ENCODE measurements at regions not wholly inside any gene's neighbourhood (a gene's known extent, or its start where the extent isn't known, plus 50 kb on each side); places are given as distances from the start of the nearest gene placed in this dataset.

GRCh38 chr7:16007911-16008310 is 321.4 kb upstream of the MEOX2 start:
- Mint-ChIP-seq H3K36me3 (ENCODE audit: low read depth) (peaks cover 2% of the 10 kb centered on the region; the same call in 1 of the 3 replicates), H3K4me1 (no peaks in the 10 kb centered on the region), H3K9me3 (peaks cover under 1% of the 10 kb centered on the region; the same call in 1 of the 3 replicates), H3K27ac (no peak overlapping the region), H3K27me3 (ENCODE audit: insufficient read depth, low read depth, poor library complexity) (no peaks in the 10 kb centered on the region), H3K4me3 (no peak overlapping the region)
- H3K36me3 ChIP-seq (ENCODE audit: insufficient read depth): no peaks in the 10 kb centered on the region
- no peak overlapping the region for H3K4me2 ChIP-seq
- H3K9me2 ChIP-seq (ENCODE audit: insufficient read depth): no peaks in the 10 kb centered on the region
- H3K27me3 ChIP-seq (ENCODE audit: insufficient read depth): no peaks in the 10 kb centered on the region
- no peaks in the 10 kb centered on the region for H4K20me1 ChIP-seq (replicated peaks; ENCODE audit: insufficient read depth)
- no peaks in the 10 kb centered on the region for H3K79me2 ChIP-seq (replicated peaks; ENCODE audit: insufficient read depth)
- DNase-seq (ENCODE audit: low spot score) (no peak), ATAC-seq (no peak)
- no peaks in the 10 kb centered on the region for H3K4me1 ChIP-seq (ENCODE audit: insufficient read depth)
- H3K4me3 ChIP-seq: no peak overlapping the region
- no peaks in the 10 kb centered on the region for H3F3A ChIP-seq (replicated peaks; ENCODE audit: low read depth)
- TF ChIP-seq ZNF462 (CRISPR knock-in tag; IDR thresholded peaks at IDR 0.05) (no peak), ZNF331 (CRISPR knock-in tag; IDR thresholded peaks at IDR 0.05; ENCODE audit: low read depth) (no peak)
- H3K27ac ChIP-seq (ENCODE audit: low read depth): no peak overlapping the region
- H2AFZ ChIP-seq: no peak overlapping the region

- H3K9me2 ChIP-seq (ENCODE audit: insufficient read depth): no peaks in the 10 kb centered on the region
- no peaks in the 10 kb centered on the region for H3K79me2 ChIP-seq (replicated peaks; ENCODE audit: insufficient read depth)
- no peaks in the 10 kb centered on the region for H4K20me1 ChIP-seq (replicated peaks; ENCODE audit: insufficient read depth)
- DNase-seq (ENCODE audit: low spot score): no peak
- ATAC-seq: no peak
- H3K27ac ChIP-seq (ENCODE audit: low read depth): no peak overlapping the region
- H3K4me3 ChIP-seq: no peak overlapping the region
- no peaks in the 10 kb centered on the region for H3K4me1 ChIP-seq (ENCODE audit: insufficient read depth)
- H3K4me1 Mint-ChIP-seq: no peaks in the 10 kb centered on the region
- no peaks in the 10 kb centered on the region for H3F3A ChIP-seq (replicated peaks; ENCODE audit: low read depth)
- H3K4me2 ChIP-seq: no peak overlapping the region
- no peak overlapping the region for H2AFZ ChIP-seq
- H3K36me3 ChIP-seq (ENCODE audit: insufficient read depth): no peaks in the 10 kb centered on the region
- no peaks in the 10 kb centered on the region for H3K27me3 ChIP-seq (ENCODE audit: insufficient read depth)
- H3K9me3 Mint-ChIP-seq: no peaks in the 10 kb centered on the region
- H3K4me3 Mint-ChIP-seq: no peak overlapping the region
- no peak overlapping the region for H3K27ac Mint-ChIP-seq
- no peaks in the 10 kb centered on the region for H3K27me3 Mint-ChIP-seq (ENCODE audit: insufficient read depth, low read depth, poor library complexity)
- H3K36me3 Mint-ChIP-seq (ENCODE audit: low read depth): no peaks in the 10 kb centered on the region
- TF ChIP-seq CTCF (conservative IDR thresholded peaks at IDR 0.05; ENCODE audit: low read depth in 2 of 2) (no peak), EZH2phosphoT487 (IDR thresholded peaks at IDR 0.05; ENCODE audit: unreplicated experiment) (no peak), REST (IDR thresholded peaks at IDR 0.05; ENCODE audit: unreplicated experiment) (no peak), POLR2AphosphoS5 (IDR thresholded peaks at IDR 0.05; ENCODE audit: low read depth) (no peak), CREB1 (CRISPR knock-in tag; IDR thresholded peaks at IDR 0.05; ENCODE audit: low read depth) (no peak), EZH2 (IDR thresholded peaks at IDR 0.05; ENCODE audit: low read depth, unreplicated experiment) (no peak), JUNB (IDR thresholded peaks at IDR 0.05; ENCODE audit: unreplicated experiment) (no peak), ZNF114 (CRISPR knock-in tag; IDR thresholded peaks at IDR 0.05) (no peak), STAT1 (IDR thresholded peaks at IDR 0.05; ENCODE audit: unreplicated experiment) (no peak)
Observed at GRCh38 chr7:16004702-16005101, 318.2 kb upstream of the MEOX2 start.

Data from GM23338 (cell line).